ENCODE measurements at regions not wholly inside any gene's neighbourhood (a gene's known extent, or its start where the extent isn't known, plus 50 kb on each side); places are given as distances from the start of the nearest gene placed in this dataset.
"Not testable (repeated sequence)": the region's sequence is repeated elsewhere in the genome, so short reads cannot be mapped to it uniquely, and the experiment has no call there.

DNA sequence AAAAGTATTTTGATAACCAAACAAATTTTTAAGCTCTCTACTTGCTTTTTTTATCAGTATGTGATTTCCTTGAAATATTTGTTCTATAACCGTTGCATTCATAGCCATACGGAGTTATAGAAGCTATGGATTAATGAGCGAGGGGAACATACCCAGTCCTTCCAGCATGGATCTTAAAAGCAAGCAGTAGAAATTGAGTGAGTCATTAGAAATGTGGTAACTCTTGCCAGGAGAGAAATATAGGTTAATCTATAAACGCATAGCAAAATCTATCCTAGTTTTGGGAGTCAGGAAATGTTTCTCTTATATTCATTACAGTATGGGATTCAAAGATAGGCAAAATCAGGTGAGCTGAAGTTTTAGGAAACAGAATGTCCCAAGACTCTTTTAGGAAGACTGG lies 507.4 kb downstream of the DACH1 start:
- no peak overlapping the region for H3K4me3 ChIP-seq (ENCODE audit: low read depth, low read length)
- no peak for DNase-seq (ENCODE audit: low read depth)
- TF ChIP-seq, protein P1, sequence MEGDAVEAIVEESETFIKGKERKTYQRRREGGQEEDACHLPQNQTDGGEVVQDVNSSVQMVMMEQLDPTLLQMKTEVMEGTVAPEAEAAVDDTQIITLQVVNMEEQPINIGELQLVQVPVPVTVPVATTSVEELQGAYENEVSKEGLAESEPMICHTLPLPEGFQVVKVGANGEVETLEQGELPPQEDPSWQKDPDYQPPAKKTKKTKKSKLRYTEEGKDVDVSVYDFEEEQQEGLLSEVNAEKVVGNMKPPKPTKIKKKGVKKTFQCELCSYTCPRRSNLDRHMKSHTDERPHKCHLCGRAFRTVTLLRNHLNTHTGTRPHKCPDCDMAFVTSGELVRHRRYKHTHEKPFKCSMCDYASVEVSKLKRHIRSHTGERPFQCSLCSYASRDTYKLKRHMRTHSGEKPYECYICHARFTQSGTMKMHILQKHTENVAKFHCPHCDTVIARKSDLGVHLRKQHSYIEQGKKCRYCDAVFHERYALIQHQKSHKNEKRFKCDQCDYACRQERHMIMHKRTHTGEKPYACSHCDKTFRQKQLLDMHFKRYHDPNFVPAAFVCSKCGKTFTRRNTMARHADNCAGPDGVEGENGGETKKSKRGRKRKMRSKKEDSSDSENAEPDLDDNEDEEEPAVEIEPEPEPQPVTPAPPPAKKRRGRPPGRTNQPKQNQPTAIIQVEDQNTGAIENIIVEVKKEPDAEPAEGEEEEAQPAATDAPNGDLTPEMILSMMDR (IDR thresholded peaks at IDR 0.05; ENCODE audit: control insufficient read depth, extremely low read depth, insufficient read depth): no peak

DNA sequence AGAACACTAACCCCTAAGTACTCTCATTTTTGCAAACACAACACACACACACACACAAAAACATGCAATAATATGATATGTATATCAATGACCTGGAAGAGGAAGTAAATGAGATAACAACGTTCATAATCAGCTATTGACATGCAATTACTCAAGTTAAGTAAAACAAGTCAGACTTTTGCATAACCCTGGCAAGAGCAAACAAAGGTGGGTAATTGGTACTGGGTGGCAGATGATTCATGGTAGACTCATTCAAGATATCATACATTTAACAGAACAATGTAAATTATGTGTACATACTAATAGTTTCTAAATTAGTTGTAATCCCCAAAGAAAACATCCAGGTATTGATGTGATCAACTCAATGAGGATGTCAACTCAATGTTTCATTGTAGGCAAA lies 508.8 kb downstream of the DACH1 start:
- no peak for DNase-seq (ENCODE audit: low read depth)
- no peak overlapping the region for H3K4me3 ChIP-seq (ENCODE audit: low read depth, low read length)
- TF ChIP-seq, protein P1 (IDR thresholded peaks at IDR 0.05; ENCODE audit: control insufficient read depth, extremely low read depth, insufficient read depth): no peak

DNA sequence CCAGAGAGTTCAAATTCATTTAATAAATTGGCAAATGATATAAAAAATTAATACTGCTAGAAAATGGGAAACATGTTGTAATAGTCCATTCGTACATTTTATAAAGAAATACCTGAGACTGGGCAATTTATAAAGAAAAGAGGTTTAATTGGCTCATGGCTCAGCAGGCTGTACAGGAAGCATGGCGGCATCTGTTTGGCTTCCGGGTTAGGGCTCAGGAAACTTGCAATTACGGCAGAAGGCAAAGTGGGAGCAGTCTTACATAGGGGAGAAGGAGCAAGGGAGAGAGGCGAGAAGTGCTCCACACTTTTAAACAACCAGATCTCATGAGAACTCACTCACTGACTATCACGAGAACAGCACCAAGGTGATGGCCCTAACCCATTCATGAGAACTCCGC lies 512.0 kb downstream of the DACH1 start:
- no peak for DNase-seq (ENCODE audit: low read depth)
- TF ChIP-seq, protein P1 (IDR thresholded peaks at IDR 0.05; ENCODE audit: control insufficient read depth, extremely low read depth, insufficient read depth): no peak
- H3K4me3 ChIP-seq (ENCODE audit: low read depth, low read length): no peak overlapping the region

DNA sequence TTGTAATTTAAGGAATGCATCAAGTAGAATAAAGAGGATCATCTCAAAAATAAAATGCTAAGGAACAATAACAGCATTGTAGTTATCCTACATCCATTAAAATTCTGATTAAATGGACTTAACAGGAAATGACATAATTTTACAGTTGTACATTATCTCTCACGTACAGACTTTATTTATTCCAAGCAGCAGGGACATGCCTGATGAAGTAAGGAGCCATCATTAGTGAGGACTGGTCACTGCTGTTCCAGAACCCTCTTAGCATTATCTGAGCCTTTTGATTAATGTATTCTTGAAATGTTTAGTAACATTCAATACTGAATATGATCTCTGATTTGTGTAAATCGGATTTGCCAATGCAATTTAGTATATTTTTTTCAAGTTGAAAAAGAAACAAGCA lies 516.1 kb downstream of the DACH1 start:
- DNase-seq (ENCODE audit: low read depth): no peak
- TF ChIP-seq, protein P1 (IDR thresholded peaks at IDR 0.05; ENCODE audit: control insufficient read depth, extremely low read depth, insufficient read depth): no peak
- no peak overlapping the region for H3K4me3 ChIP-seq (ENCODE audit: low read depth, low read length)

- H3K4me3 ChIP-seq (ENCODE audit: low read depth, low read length): not testable (repeated sequence)
Measured at GRCh38 chr13:71345856-71346255, 521.1 kb downstream of the DACH1 start.

GRCh38 chr13:71339736-71340135 lies 527.3 kb downstream of the DACH1 start:
- no peak overlapping the region for H3K4me3 ChIP-seq (ENCODE audit: low read depth, low read length)
- no peak for DNase-seq (ENCODE audit: low read depth)
- TF ChIP-seq, protein P1 (IDR thresholded peaks at IDR 0.05; ENCODE audit: control insufficient read depth, extremely low read depth, insufficient read depth): no peak

More at GRCh38 chr13:71345856-71346255, 521.1 kb downstream of the DACH1 start:
- DNase-seq (ENCODE audit: low read depth): not testable (repeated sequence)

- DNase-seq (ENCODE audit: low read depth): no peak
- TF ChIP-seq, protein P1 (IDR thresholded peaks at IDR 0.05; ENCODE audit: control insufficient read depth, extremely low read depth, insufficient read depth): no peak
- H3K4me3 ChIP-seq (ENCODE audit: low read depth, low read length): no peak overlapping the region
Measured at GRCh38 chr13:71339005-71339404, 528.0 kb downstream of the DACH1 start.

Measured in LNCaP clone FGC (cell line).